IPS-18c (cell line): ENCODE measurements at regions not wholly inside any gene's neighbourhood (a gene's known extent, or its start where the extent isn't known, plus 50 kb on each side); places are given as distances from the start of the nearest gene placed in this dataset.

Experiments
- H3K4me3 ChIP-seq: 2 replicates; pipeline ENCODE4 v1.7.0; 2013; ENCODE audit warnings: low read depth, mild to moderate bottlenecking, low read length, moderate library complexity; ENCODE audit not compliant: insufficient read depth
- H3K9me3 ChIP-seq: one replicate; pipeline ENCODE4 v1.6.1; 2013; ENCODE audit warnings: mild to moderate bottlenecking, low read length, moderate library complexity; ENCODE audit not compliant: control insufficient read depth, insufficient read depth

GRCh38 chr2:12934146-12934756 lies 217.5 kb downstream of the TRIB2 start:
- no peaks in the 10 kb centered on the region for H3K9me3 ChIP-seq
- H3K4me3 ChIP-seq, result no peak overlapping the region

- Histone ChIP-seq H3K4me3 (no peak overlapping the region), H3K9me3 (no peaks in the 10 kb centered on the region)
Measured at GRCh38 chr2:12935222-12935621, 218.5 kb downstream of the TRIB2 start.

DNA sequence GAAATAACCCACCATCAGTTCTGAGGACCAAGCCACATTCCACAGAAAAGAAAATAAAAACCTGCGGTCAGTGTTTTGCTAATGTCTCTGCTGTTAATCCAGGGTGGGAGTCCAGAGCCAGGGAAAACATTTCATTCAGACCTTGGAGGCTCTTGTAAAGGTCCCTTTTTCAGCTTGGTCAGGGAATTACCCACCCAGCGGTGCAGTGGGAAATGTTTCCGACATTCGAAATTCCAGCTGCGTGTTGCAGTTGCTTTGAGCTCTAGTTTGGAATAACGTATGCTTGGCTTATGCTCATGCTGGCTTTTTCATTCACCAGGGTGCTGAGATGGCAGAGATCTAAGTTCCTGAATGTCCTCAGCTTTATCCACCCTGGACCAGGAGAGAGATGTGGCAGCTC lies 219.1 kb downstream of the TRIB2 start:
- no peak overlapping the region for H3K4me3 ChIP-seq
- H3K9me3 ChIP-seq, result no peaks in the 10 kb centered on the region

GRCh38 chr2:12941203-12941602 lies 224.5 kb downstream of the TRIB2 start:
- Histone ChIP-seq H3K9me3 (no peaks in the 10 kb centered on the region), H3K4me3 (no peak overlapping the region)

DNA sequence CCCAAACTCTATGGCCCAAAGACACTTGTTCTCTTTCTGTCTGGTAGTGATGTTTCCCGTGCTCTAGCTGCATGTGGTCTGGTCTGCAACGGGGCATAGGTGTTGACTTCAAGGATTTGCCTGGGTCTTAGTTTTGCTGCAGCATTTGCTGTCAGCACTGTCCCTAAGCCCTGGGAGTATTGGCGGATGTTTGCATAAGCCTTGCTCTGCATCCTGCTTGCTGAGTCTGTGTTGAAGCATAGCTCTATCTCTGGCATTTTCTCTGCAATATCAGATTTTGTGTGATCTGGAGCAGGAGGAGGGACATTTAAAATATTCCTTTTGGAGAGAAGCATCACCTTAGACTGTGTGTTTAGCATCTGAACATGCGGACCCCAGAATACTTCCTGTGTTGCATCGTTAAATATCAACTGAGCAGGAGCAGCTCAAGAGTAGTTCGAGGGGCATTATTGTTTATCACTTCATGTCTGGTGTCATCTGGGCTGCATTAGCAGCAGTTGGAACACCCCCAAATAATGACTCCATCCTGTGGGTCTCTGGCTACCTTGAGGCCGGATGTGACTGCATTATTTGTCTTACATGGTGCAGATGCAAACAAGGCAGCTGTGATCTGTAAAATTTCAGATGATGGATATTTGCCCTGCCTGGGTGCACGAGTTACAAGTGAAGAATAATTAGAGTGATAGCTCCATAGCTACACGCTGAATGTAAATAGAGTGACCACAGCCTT lies 231.7 kb downstream of the TRIB2 start:
- Histone ChIP-seq H3K9me3 (no peaks in the 10 kb centered on the region), H3K4me3 (no peak overlapping the region)

DNA sequence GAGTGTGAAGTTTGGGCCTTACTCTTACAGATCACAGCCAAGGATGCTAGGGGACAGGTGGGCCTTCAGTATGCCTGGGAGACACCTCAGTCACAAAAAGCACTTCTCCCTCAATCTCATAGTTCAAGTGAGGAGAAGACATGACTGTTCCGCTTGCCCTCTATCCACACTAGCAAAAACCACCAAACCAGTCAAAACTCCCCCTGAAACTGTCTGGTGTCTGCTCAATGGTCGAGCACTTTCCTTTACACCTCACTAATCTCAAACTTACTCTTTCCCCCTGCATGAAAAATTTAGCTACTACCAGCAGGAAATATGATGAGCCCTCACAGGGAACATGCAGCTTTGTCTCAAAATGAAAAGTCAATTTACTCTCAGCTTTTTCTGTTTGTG lies 232.2 kb downstream of the TRIB2 start:
- no peak overlapping the region for H3K4me3 ChIP-seq
- no peaks in the 10 kb centered on the region for H3K9me3 ChIP-seq

DNA sequence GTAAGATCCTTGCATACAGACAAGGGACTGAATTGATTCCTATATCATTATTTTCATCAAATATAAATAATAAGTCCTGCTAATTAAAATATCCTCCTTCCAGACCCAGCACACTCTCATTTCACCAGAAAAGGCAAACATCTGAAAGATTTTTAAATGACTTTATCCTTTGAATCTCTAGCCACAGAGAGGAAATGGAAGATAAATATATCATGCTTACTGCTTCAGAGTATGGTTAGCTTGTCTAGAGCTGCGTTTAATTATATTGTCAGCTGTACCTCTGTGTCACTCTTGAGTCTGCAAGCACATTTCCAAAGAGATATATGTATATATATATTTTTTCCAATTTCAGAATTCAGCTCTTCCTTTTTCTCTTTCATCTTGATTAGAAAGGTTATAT lies 232.7 kb downstream of the TRIB2 start:
- Histone ChIP-seq H3K4me3 (no peak overlapping the region), H3K9me3 (no peaks in the 10 kb centered on the region)

DNA sequence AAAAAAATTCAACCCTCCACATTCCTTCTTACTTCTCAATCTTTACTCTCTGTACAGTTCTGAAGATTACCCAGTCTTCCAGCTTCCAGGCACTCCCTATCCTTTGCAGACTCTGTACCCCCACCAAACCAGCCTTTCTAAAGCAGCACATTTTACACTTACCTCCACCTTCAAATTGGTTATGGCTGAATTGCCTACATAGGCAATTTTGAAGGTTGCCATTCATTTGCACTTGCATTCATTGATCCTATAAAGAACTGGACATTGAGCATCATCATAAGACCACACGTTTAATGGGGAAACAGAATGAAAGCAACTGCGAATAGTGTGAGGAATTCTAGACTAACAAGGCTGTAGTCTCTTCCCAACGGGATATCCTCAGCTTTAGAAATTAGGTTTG lies 233.4 kb downstream of the TRIB2 start:
- no peaks in the 10 kb centered on the region for H3K9me3 ChIP-seq
- H3K4me3 ChIP-seq, result no peak overlapping the region

DNA sequence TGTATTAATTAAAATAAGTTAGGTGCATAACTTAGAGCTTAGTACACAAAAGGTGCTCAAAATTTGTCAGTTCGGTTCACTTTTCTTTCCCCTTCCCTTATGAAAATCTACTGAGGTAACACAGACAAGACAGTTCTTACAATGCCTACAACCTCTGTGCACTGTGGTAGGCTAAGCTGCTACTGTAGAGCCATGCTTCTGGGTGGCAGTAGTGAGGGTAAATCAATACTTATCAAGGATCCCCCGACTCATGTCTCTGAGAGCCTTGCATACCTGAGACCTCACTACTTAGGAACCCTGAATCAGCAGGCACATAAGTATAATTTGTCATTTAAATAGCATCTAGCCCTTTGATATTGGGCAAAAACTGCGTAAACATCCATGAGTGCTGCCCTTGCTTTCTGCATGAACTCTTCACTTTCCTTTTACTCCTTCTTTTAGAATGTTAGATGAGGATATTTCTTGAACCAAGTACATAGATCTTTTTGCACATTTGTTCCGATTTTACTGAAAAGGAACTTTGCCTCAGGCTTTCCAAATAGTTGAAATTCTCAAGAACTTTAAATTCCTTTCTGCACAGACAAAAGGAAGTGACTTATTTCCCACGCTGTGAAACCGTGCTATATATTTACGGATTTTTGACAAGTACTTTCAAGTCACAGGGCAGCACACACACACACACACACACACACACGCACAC lies 234.4 kb downstream of the TRIB2 start:
- H3K4me3 ChIP-seq, result no peak overlapping the region
- H3K9me3 ChIP-seq, result no peaks in the 10 kb centered on the region

DNA sequence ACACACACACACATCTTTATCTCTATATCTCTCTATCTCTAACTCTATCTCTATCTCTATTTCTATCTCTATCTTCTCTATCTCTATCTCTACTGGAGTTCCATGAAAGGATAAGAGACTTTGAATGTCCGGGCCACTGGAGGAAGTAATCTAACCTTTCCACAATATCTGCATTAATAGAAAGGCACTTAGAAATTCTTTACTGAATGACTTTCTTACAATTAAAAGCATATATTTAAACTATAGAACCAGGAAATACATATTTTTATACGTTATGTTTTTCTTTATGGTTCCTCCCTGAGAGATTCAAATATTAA lies 234.9 kb downstream of the TRIB2 start:
- no peaks in the 10 kb centered on the region for H3K9me3 ChIP-seq
- no peak overlapping the region for H3K4me3 ChIP-seq

DNA sequence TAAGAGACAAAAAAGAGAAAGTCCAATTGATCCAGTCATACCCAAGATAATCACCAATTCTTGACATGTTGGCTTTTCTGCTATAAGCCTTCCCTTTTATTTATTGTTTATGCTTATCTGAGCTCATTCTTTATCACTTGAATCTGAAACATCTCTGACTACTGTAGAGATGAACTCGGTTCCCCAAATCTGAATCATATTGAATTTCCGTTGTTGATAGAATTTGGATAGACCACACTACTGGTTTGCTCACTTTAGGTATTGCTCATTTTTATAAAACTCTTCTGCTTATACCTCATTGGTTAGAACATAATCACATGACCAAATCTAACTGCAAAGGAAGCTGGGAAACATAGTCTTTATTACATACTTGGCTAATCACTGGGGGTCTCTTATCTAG lies 236.9 kb downstream of the TRIB2 start:
- Histone ChIP-seq H3K4me3 (no peak overlapping the region), H3K9me3 (no peaks in the 10 kb centered on the region)

- Histone ChIP-seq H3K4me3 (no peak overlapping the region), H3K9me3 (no peaks in the 10 kb centered on the region)
Measured at GRCh38 chr2:12955864-12956263, 239.1 kb downstream of the TRIB2 start.

- H3K9me3 ChIP-seq, result no peaks in the 10 kb centered on the region
- no peak overlapping the region for H3K4me3 ChIP-seq
Measured at GRCh38 chr2:12957251-12957650, 240.5 kb downstream of the TRIB2 start.

GRCh38 chr2:12959935-12960334 lies 243.2 kb downstream of the TRIB2 start:
- H3K4me3 ChIP-seq, result no peak overlapping the region
- no peaks in the 10 kb centered on the region for H3K9me3 ChIP-seq

- Histone ChIP-seq H3K9me3 (no peaks in the 10 kb centered on the region), H3K4me3 (no peak overlapping the region)
Measured at GRCh38 chr2:12960671-12961070, 243.9 kb downstream of the TRIB2 start.

GRCh38 chr2:12964904-12965539 lies 248.3 kb downstream of the TRIB2 start:
- Histone ChIP-seq H3K9me3 (no peaks in the 10 kb centered on the region), H3K4me3 (no peak overlapping the region)

DNA sequence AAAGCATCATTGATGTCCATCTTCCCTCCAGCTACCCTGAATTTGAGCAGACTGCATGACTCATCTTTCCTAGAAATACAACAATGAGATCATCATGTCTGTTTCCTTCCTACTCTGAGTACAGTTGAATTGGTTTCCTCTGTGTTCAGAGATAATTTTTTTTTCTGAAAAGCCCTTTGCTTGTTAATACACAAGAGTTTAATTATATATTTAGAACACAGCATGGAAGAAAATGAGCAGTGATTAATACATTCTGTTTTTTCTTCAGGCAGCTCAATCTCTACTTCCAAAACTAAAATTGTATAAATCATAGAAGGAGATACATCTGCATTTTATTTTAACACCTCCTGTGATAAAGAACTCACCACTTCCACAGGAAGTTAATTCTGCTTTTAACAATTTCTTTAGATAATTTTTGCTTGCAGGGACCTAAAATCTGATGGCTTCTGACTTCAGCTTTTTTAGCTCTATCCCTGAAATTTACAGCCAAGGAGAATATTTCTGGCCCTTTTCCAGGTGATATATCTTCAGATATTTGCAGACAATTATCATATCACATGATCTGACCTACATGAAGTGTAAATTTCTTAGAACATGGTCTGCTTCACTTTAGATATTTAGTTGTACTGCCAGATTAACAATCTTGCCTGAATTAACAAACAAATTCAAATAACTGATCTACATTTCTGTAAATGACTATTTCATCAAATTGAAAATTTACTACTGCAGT lies 249.0 kb downstream of the TRIB2 start:
- no peaks in the 10 kb centered on the region for H3K9me3 ChIP-seq
- H3K4me3 ChIP-seq, result no peak overlapping the region
